GM12878 (cell line): ENCODE measurements at regions not wholly inside any gene's neighbourhood (a gene's known extent, or its start where the extent isn't known, plus 50 kb on each side); places are given as distances from the start of the nearest gene placed in this dataset.

Experiments
- ATF7 ChIP-seq: fragments of 450-650 bp; IDR thresholded peaks from 2 replicates; pipeline ENCODE4 v1.6.1; 2016; ENCODE audit warnings: low read depth, mild to moderate bottlenecking
- EZH2 ChIP-seq: IDR thresholded peaks from 2 replicates; pipeline ENCODE4 v1.6.1; 2012; ENCODE audit warnings: low read depth, mild to moderate bottlenecking, control low read depth, inconsistent platforms, low read length, borderline replicate concordance; ENCODE audit not compliant: control insufficient read depth
- JUNB ChIP-seq: IDR thresholded peaks from 2 replicates; pipeline ENCODE4 v1.6.1; 2016; ENCODE audit warnings: antibody characterized with exemption, mild to moderate bottlenecking
- MAX ChIP-seq: IDR thresholded peaks from 2 replicates; pipeline ENCODE4 v1.6.1; 2012; ENCODE audit warnings: low read depth, low read length, improper control_type of control experiment
- NKRF ChIP-seq: fragments of 450-650 bp; conservative IDR thresholded peaks from 2 replicates; pipeline ENCODE4 v1.6.1; 2017; ENCODE audit warnings: mild to moderate bottlenecking, moderate library complexity
- SIN3A ChIP-seq: IDR thresholded peaks from 2 replicates; pipeline ENCODE4 v1.6.1; 2012; ENCODE audit warnings: low read depth, low read length, improper control_type of control experiment
- SMAD1 ChIP-seq: fragments of 450-650 bp; IDR thresholded peaks from 2 replicates; pipeline ENCODE4 v1.6.1; 2018; ENCODE audit warnings: mild to moderate bottlenecking, low read depth; ENCODE audit not compliant: partially characterized antibody
- SPI1 ChIP-seq: IDR thresholded peaks from 2 replicates; pipeline ENCODE4 v1.6.1; 2011; ENCODE audit warnings: low read depth, mild to moderate bottlenecking, low read length, moderate library complexity, borderline replicate concordance; ENCODE audit not compliant: insufficient read depth

- TF ChIP-seq JUNB (no peak), SIN3A (no peak), SPI1 (no peak), ATF7 (no peak), NKRF (no peak), SMAD1 (no peak), EZH2 (no peak), MAX (no peak)
Measured at GRCh38 chr16:66277311-66278070, 89.0 kb upstream of the CDH5 start.
